GM21576 (cell line): ENCODE measurements at regions not wholly inside any gene's neighbourhood (a gene's known extent, or its start where the extent isn't known, plus 50 kb on each side); places are given as distances from the start of the nearest gene placed in this dataset.
"Not testable (repeated sequence)": the region's sequence is repeated elsewhere in the genome, so short reads cannot be mapped to it uniquely, and the experiment has no call there.

ENCODE experiments used
- ATAC-seq: cut with Tn5 transposase; IDR thresholded peaks from one replicate; pipeline ENCODE4 v1.9.1; 2021; ENCODE audit warnings: mild to moderate bottlenecking, moderate library complexity; ENCODE audit not compliant: unreplicated experiment

- ATAC-seq: peak; percentile 82
Observed at GRCh38 chr16:10312784-10313724, 72.8 kb upstream of the ATF7IP2 start.

GRCh38 chr16:10314317-10314716 lies 71.5 kb upstream of the ATF7IP2 start:
- ATAC-seq: no peak

DNA sequence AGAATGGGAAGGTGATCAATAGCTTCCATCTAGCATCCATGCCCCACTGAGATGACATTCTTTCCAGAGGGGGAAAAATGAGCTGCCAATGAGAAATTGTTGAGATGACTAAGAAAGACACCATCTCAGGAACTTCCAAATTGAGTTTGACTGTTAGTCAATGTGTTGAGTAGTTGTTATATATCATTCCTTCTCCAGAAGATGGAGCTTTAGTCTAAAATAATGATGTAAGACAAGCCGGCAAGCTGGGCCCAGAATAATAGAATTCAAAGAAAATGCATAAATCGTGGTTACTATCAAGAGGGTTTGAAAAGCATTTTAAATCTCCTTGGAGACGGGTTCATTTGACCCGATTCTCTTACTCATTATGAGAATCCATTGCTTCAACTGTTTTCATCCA lies 71.0 kb upstream of the ATF7IP2 start:
- ATAC-seq: no peak

GRCh38 chr16:10317425-10318001 lies 68.3 kb upstream of the ATF7IP2 start:
- ATAC-seq: no peak

DNA sequence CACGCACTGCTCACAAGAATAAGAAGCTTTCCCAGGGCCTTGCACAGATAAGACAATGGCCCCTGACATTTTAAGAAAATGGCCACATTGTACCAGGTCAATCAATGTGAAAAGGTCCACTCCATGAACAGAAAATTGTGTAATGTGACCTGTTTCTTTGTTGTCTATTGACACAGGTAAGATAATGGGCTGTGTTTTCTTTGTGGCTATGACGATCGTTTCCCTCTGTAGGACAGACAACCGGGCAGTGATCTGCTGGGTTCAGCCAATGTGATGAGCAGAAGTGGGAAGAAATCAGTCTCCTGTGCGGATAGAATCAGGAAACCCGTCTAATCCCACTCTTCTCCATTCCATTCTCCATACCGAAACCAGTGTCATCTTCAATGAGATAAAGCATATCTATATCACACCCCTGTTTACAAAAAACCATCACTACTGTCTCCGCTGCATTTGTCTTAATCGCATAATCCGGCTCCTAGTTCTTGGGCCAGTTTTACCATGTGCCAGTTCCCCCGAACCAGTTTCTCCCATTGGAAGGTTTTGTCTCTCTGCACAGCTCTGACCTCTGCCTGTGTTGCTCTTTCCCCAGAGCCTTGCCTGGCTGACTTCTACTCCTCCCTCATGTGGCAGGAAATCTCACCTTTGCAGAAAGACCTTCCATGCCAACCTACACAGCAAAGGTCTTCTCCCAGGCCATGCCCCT lies 66.9 kb upstream of the ATF7IP2 start:
- no peak for ATAC-seq

GRCh38 chr16:10321407-10322387 lies 64.2 kb upstream of the ATF7IP2 start:
- ATAC-seq: no peak

GRCh38 chr16:10322723-10323527 lies 62.9 kb upstream of the ATF7IP2 start:
- ATAC-seq: no peak

- ATAC-seq: no peak
Observed at GRCh38 chr16:10323528-10323869, 62.4 kb upstream of the ATF7IP2 start.

DNA sequence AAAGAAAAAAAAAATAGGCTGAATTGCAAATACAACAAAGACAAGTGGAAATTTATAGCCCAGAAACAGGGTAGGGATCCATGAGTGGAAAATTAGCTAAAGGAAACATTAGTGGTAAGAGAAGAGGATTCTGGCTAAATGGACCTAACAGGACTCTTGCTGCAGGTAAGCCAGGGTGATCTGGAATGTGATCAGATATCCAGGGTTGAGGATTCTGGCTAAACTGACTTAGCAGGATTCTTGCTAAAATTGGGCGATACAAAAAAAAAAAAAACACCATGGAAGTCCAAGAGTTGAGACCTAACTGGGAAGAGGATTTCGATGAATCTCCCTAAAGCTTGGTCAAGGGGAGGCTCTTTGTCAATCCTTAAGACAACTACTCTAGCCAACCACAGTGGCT lies 61.7 kb upstream of the ATF7IP2 start:
- ATAC-seq: no peak

DNA sequence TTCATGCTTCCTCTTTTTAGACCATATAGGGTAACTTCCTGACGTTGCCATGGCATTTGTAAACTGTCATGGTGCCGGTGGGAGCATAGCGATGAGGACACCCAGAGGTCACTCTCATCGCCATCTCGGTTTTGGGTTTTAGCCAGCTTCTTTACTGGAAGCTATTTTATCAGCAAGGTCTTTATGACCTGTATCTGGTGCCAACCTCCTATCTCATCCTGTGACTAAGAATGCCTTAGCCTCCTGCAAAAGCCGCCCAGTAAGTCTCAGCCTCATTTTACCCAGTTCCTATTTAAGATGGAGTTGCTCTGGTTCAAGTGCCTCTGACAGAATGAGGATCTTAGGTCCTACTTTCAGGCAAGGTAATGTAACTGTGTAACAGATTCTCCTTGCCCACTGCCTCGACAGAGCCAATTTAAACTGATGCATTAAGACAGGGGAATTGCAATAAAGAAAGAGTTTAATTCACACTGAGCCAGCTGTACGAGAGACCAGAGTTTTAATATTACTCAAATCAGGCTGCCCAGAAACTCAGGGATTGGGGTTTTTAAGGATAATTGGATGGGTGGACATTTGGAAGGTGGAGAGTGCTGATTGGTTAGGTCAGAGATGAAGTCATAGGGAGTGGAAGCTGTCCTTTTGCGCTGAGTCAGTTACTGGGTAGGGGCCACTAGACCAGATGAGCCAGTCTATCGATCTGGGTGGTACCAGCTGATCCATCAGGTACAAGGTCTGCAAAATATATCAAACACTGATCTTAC lies 59.9 kb upstream of the ATF7IP2 start:
- no peak for ATAC-seq

GRCh38 chr16:10326647-10327046 lies 59.2 kb upstream of the ATF7IP2 start:
- no peak for ATAC-seq

GRCh38 chr16:10328291-10328690 lies 57.6 kb upstream of the ATF7IP2 start:
- ATAC-seq: not testable (repeated sequence)

DNA sequence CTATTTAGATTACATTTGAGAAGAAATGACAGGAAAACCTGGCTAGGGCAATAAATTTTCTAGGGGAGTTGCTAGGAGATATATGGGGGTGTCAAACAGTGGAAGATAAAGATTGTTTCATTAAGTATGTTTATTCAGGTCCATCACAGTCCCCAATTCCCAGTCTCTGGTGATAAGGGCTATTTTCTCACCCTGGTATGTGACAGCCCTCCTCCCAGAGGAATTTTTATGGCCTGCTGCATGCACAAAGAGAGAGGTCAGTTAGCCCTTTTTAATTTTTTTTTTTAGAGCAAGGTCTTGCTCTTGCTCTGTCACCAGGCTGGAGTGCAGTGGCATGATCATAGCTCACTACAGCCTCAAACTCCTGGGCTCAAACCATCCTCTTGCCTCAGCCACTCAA lies 53.6 kb upstream of the ATF7IP2 start:
- no peak for ATAC-seq

DNA sequence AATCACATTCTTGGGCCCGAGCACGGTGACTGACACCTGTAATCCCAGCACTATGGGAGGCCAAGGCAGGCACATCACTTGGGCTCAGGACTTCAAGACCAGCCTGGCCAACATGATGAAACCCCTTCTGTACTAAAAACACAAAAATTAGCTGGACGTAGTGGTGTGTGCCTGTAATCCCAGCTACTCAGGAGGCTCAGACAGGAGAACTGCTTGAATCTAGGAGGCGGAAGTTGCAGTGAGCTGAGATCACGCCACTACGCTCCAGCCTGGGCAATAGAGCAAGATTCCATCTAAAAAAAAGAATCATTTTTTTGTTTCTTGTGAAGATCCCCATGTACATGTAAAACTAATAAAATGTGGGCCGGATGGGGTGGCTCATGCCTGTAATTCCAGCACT lies 53.1 kb upstream of the ATF7IP2 start:
- ATAC-seq: no peak

DNA sequence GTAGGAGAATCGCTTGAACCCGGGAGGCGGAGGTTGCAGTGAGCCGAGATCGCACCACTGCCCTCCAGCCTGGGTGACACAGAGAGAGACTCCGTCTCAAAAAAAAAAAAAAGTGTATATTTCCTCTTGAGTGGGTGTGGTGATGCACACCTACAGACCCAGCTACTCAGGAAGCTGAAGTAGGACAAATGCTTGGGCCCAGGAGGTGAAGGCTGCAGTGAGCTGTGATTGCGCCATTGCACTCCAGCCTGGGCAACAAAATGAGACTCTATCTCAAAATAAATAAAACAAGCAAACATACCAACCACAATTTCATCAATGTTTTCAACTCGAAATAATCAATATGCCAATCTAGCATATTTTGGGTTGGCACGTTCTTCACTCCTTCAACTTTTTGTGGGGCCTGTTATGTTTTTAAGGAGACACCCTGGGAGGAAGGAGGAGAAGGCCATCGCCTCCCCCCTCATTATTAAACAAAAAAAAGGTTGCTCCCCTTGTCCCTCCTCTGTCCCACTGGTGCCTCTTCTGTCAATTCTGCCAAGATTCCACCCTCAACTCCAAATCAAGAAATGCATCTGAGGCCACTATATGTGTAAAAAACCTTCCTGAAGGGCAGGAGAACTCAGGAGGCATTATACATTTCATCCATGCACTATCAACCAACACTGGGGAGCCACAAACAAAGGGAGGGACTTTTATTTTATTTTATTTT lies 52.4 kb upstream of the ATF7IP2 start:
- ATAC-seq: no peak

GRCh38 chr16:10335681-10336080 lies 50.2 kb upstream of the ATF7IP2 start:
- ATAC-seq: no peak
